ENCODE measurements at regions not wholly inside any gene's neighbourhood (a gene's known extent, or its start where the extent isn't known, plus 50 kb on each side); places are given as distances from the start of the nearest gene placed in this dataset.

GRCh38 chr2:16552202-16552601 lies 113.4 kb downstream of the CYRIA start:
- TF ChIP-seq CTCF (IDR thresholded peaks at IDR 0.05), result no peak
- no peak for TF ChIP-seq POLR2A (IDR thresholded peaks at IDR 0.05)

All from thyroid gland (tissue), 4 donors.